ENCODE measurements at regions not wholly inside any gene's neighbourhood (a gene's known extent, or its start where the extent isn't known, plus 50 kb on each side); places are given as distances from the start of the nearest gene placed in this dataset. TPM values are rescaled to one million over a fixed set of nuclear protein-coding genes. Genes with fewer than 3 reads are reported as not detected.

- no peak for DNase-seq (ENCODE audit: low spot score)
- intact Hi-C loops (cut with DNase I): no loop called here
Observed at GRCh38 chrX:39983715-39984114, 114.0 kb downstream of the BCOR start.

GRCh38 chrX:39984191-39984956 is 113.4 kb downstream of the BCOR start:
- intact Hi-C loops (cut with DNase I): no loop called here

GRCh38 chrX:39985071-39985470 is 112.7 kb downstream of the BCOR start:
- intact Hi-C loops (cut with DNase I): no loop called here
- no peak for DNase-seq (ENCODE audit: low spot score)

More at GRCh38 chrX:39984191-39984956, 113.4 kb downstream of the BCOR start:
- DNase-seq (ENCODE audit: low spot score): no peak

- intact Hi-C loops (cut with DNase I): no loop called here
- DNase-seq (ENCODE audit: low spot score): no peak
Observed at GRCh38 chrX:39985551-39985950, 112.2 kb downstream of the BCOR start.

- DNase-seq (ENCODE audit: low spot score): no peak
- intact Hi-C loops (cut with DNase I): no loop called here
Observed at GRCh38 chrX:39988496-39988895, 109.3 kb downstream of the BCOR start.

GRCh38 chrX:39990388-39990787 is 107.4 kb downstream of the BCOR start:
- intact Hi-C loops (cut with DNase I): no loop called here

GRCh38 chrX:39992300-39992699 is 105.5 kb downstream of the BCOR start:
- no peak for DNase-seq (ENCODE audit: low spot score)
- intact Hi-C loops (cut with DNase I): no loop called here

More at GRCh38 chrX:39990388-39990787, 107.4 kb downstream of the BCOR start:
- no peak for DNase-seq (ENCODE audit: low spot score)

- no peak for DNase-seq (ENCODE audit: low spot score)
- intact Hi-C loops (cut with DNase I): no loop called here
Observed at GRCh38 chrX:39995457-39995856, 102.3 kb downstream of the BCOR start.

- intact Hi-C loops (cut with DNase I): no loop called here
- DNase-seq (ENCODE audit: low spot score): no peak
Observed at GRCh38 chrX:39996536-39996935, 101.2 kb downstream of the BCOR start.

GRCh38 chrX:39998636-39999406 is 98.9 kb downstream of the BCOR start:
- no peak for DNase-seq (ENCODE audit: low spot score)
- intact Hi-C loops (cut with DNase I): no loop called here

Small RNA genes lying in the stretch of these regions (microRNA-seq; reads per million reads assigned to microRNA genes)
- gene MIR1587 (not detected), gene MIR3937 (not detected)

All from cardiac septum (tissue), 1 donor.